ENCODE measurements at regions not wholly inside any gene's neighbourhood (a gene's known extent, or its start where the extent isn't known, plus 50 kb on each side); places are given as distances from the start of the nearest gene placed in this dataset.
"Not testable (repeated sequence)": the region's sequence is repeated elsewhere in the genome, so short reads cannot be mapped to it uniquely, and the experiment has no call there.

GRCh38 chr15:54776410-54776809 is 420.3 kb downstream of the RSL24D1 start:
- peaks cover 0 to 8% (median 0%) of the 10 kb centered on the region in 5 donors for H3K27me3 Mint-ChIP-seq
- no peak overlapping the region for H3K4me3 Mint-ChIP-seq
- ATAC-seq (no peak), DNase-seq (no peak)
- no peaks in the 10 kb centered on the region for H3K4me1 Mint-ChIP-seq
- POLR2A ChIA-PET, result no interaction called here
- no peaks in the 10 kb centered on the region for H3K36me3 Mint-ChIP-seq
- H3K27ac Mint-ChIP-seq, result no peak overlapping the region
- H3K9me3 Mint-ChIP-seq, result peaks cover 0 to 8% (median 2%) of the 10 kb centered on the region in 9 donors

- ATAC-seq (no peak), DNase-seq (no peak)
- Mint-ChIP-seq H3K9me3 (peaks cover 0 to 10% (median 0%) of the 10 kb centered on the region in 9 donors), H3K27ac (no peak overlapping the region), H3K4me1 (no peaks in the 10 kb centered on the region), H3K27me3 (peaks cover 0 to 4% (median 0%) of the 10 kb centered on the region in 5 donors), H3K36me3 (no peaks in the 10 kb centered on the region), H3K4me3 (no peak overlapping the region)
- POLR2A ChIA-PET, result no interaction called here
These were observed 424.1 kb downstream of the RSL24D1 start for GRCh38 chr15:54772663-54773062.

- H3K4me1 Mint-ChIP-seq, POLR2A ChIA-PET, H3K36me3 Mint-ChIP-seq, H3K27ac Mint-ChIP-seq, ATAC-seq, DNase-seq, H3K4me3 Mint-ChIP-seq: not testable (repeated sequence)
- H3K9me3 Mint-ChIP-seq, result peaks cover 0 to 49% (median 12%) of the 10 kb centered on the region in 9 donors
- peaks cover 2 to 16% (median 7%) of the 10 kb centered on the region in 5 donors for H3K27me3 Mint-ChIP-seq
These were observed 447.3 kb downstream of the RSL24D1 start for GRCh38 chr15:54749461-54749860.

GRCh38 chr15:54722342-54722986 is 474.3 kb downstream of the RSL24D1 start:
- peaks cover 8 to 52% (median 18%) of the 10 kb centered on the region in 9 donors for H3K9me3 Mint-ChIP-seq
- no peak overlapping the region for H3K27ac Mint-ChIP-seq
- no peaks in the 10 kb centered on the region for H3K4me1 Mint-ChIP-seq
- no peaks in the 10 kb centered on the region for H3K36me3 Mint-ChIP-seq
- H3K27me3 Mint-ChIP-seq, result peaks cover 0 to 15% (median 0%) of the 10 kb centered on the region in 5 donors
- no peak for ATAC-seq
- POLR2A ChIA-PET, result no interaction called here
- DNase-seq, result no peak
- no peak overlapping the region for H3K4me3 Mint-ChIP-seq

GRCh38 chr15:54719325-54719724 is 477.4 kb downstream of the RSL24D1 start:
- no peak for ATAC-seq

GRCh38 chr15:54707805-54708752 is 488.7 kb downstream of the RSL24D1 start:
- H3K36me3 Mint-ChIP-seq, result no peaks in the 10 kb centered on the region
- H3K27me3 Mint-ChIP-seq, result peaks cover 0 to 3% (median 0%) of the 10 kb centered on the region in 5 donors
- peaks cover 0 to 2% (median 0%) of the 10 kb centered on the region in 9 donors for H3K9me3 Mint-ChIP-seq
- H3K27ac Mint-ChIP-seq, result no peak overlapping the region
- H3K4me3 Mint-ChIP-seq, result no peak overlapping the region
- H3K4me1 Mint-ChIP-seq, result no peaks in the 10 kb centered on the region
- ATAC-seq, result no peak
- DNase-seq, result no peak
- POLR2A ChIA-PET, result no interaction called here

More at GRCh38 chr15:54719325-54719724, 477.4 kb downstream of the RSL24D1 start:
- no peak for DNase-seq
- Mint-ChIP-seq H3K9me3 (peaks cover 6 to 30% (median 9%) of the 10 kb centered on the region in 9 donors), H3K4me3 (no peak overlapping the region), H3K4me1 (no peaks in the 10 kb centered on the region), H3K27me3 (peaks cover 0 to 11% (median 0%) of the 10 kb centered on the region in 5 donors), H3K27ac (no peak overlapping the region), H3K36me3 (no peaks in the 10 kb centered on the region)
- POLR2A ChIA-PET, result no interaction called here

- POLR2A ChIA-PET, result no interaction called here
- ATAC-seq (no peak), DNase-seq (no peak)
- H3K27ac Mint-ChIP-seq, result no peak overlapping the region
- H3K36me3 Mint-ChIP-seq, result no peaks in the 10 kb centered on the region
- peaks cover 1 to 17% (median 3%) of the 10 kb centered on the region in 5 donors for H3K27me3 Mint-ChIP-seq
- H3K4me1 Mint-ChIP-seq, result no peaks in the 10 kb centered on the region
- H3K4me3 Mint-ChIP-seq, result no peak overlapping the region
- H3K9me3 Mint-ChIP-seq, result peaks cover 0 to 3% (median 0%) of the 10 kb centered on the region in 9 donors
These were observed 509.1 kb downstream of the RSL24D1 start for GRCh38 chr15:54687628-54688027.

All from naive thymus-derived CD8-positive, alpha-beta T cell (primary cell).